ENCODE measurements at regions not wholly inside any gene's neighbourhood (a gene's known extent, or its start where the extent isn't known, plus 50 kb on each side); places are given as distances from the start of the nearest gene placed in this dataset.

DNA sequence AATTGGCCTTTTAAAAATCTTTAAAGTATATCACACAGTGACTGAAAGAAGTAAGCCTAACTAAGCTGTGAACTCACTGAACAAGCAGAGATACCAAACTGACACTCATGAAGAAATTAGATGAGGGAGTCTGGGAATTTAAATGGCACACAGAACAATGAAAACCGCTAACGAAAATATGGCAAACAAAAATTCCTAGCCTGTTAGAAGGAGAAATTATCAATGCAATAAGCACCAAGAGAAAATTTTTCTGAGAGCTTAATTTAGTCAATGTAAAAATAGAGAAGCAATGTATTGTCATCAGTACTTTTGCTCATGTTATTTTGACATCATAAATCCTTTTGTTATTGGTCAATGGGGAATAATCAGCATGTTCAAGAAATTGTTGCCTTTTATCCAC, 291.1 kb upstream of the PDZRN3 start:
- no peak for DNase-seq (ENCODE audit: low read depth, low spot score)
- H3K79me2 ChIP-seq (ENCODE audit: control insufficient read depth, insufficient read depth, low read length): no peaks in the 10 kb centered on the region
- H4K20me1 ChIP-seq (ENCODE audit: control insufficient read depth, insufficient read depth): no peaks in the 10 kb centered on the region
- no peak overlapping the region for H3K27ac ChIP-seq (ENCODE audit: control insufficient read depth, insufficient read depth)
- intact Hi-C loops (cut with micrococcal nuclease; ENCODE audit: unreplicated experiment) (no loop called here), in situ Hi-C loops (cut with MboI) (no loop called here)
- no peak for FAIRE-seq
- no peak for ATAC-seq
- H3K4me2 ChIP-seq (ENCODE audit: control insufficient read depth, insufficient read depth): no peak overlapping the region
- H3K4me1 ChIP-seq (ENCODE audit: control insufficient read depth, insufficient read depth, low read length): no peaks in the 10 kb centered on the region
- no peak overlapping the region for H3K4me3 ChIP-seq
- SMC1A ChIA-PET (ENCODE audit: uncharacterized antibody, unreplicated experiment): no interaction called here
- POLR2A ChIA-PET: no interaction called here
- CTCF ChIA-PET: no interaction called here
- H3K36me3 ChIP-seq (ENCODE audit: control insufficient read depth in 2 of 2, insufficient read depth in 2 of 2, low read length in 1 of 2): no peaks in the 10 kb centered on the region
- TF ChIP-seq CREB1 (IDR thresholded peaks at IDR 0.05; ENCODE audit: low read depth) (no peak), FOXK2 (IDR thresholded peaks at IDR 0.05) (no peak), CBX3 (IDR thresholded peaks at IDR 0.05; ENCODE audit: borderline replicate concordance, low read depth) (no peak)
- TF ChIP-seq, protein P1, sequence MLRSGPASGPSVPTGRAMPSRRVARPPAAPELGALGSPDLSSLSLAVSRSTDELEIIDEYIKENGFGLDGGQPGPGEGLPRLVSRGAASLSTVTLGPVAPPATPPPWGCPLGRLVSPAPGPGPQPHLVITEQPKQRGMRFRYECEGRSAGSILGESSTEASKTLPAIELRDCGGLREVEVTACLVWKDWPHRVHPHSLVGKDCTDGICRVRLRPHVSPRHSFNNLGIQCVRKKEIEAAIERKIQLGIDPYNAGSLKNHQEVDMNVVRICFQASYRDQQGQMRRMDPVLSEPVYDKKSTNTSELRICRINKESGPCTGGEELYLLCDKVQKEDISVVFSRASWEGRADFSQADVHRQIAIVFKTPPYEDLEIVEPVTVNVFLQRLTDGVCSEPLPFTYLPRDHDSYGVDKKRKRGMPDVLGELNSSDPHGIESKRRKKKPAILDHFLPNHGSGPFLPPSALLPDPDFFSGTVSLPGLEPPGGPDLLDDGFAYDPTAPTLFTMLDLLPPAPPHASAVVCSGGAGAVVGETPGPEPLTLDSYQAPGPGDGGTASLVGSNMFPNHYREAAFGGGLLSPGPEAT (IDR thresholded peaks at IDR 0.05; ENCODE audit: low read depth): no peak
- H2AFZ ChIP-seq (ENCODE audit: control insufficient read depth, low read depth, low read length): no peak overlapping the region
- RAD21 ChIA-PET (ENCODE audit: unreplicated experiment): no interaction called here
- no peak overlapping the region for H3K9ac ChIP-seq (ENCODE audit: control insufficient read depth, insufficient read depth, low read length)
- 0% methylated on average over 2 of the region's 2 CpGs for WGBS (ENCODE audit: insufficient coverage, insufficient replicate concordance, low lambda C conversion rate, missing lambda C conversion rate)
- no peaks in the 10 kb centered on the region for H3K9me3 ChIP-seq (replicated peaks; ENCODE audit: control insufficient read depth, insufficient read depth, low read length)
- H3K27me3 ChIP-seq (replicated peaks in 1 of 2; ENCODE audit: control insufficient read depth in 2 of 2, insufficient read depth in 2 of 2, low read length in 1 of 2): no peaks in the 10 kb centered on the region
- no TSS peak for BruUV-seq (replicated peaks)

DNA sequence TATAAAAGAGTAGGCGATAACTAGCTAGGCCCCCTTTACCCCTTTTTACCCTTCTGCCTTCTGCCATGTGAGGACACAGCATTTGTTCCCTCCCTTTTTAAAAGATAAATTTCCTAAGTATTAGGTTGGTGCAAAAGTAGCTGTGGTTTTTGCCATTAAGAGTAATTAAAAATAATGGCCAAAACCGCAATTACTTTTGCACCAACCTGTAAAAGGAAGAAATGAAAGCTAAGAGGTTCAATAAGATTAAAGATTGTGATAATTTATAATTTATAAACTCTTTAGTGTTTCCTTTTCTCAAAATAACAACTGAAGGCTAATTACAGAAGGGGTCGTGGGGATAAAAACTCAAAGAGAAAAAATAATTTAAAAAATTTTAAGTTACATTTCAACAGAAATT, 283.5 kb upstream of the PDZRN3 start:
- intact Hi-C loops (cut with micrococcal nuclease; ENCODE audit: unreplicated experiment) (no loop called here), in situ Hi-C loops (cut with MboI) (no loop called here)
- Histone ChIP-seq H3K9ac (ENCODE audit: control insufficient read depth, insufficient read depth, low read length) (no peak overlapping the region), H3K27ac (ENCODE audit: control insufficient read depth, insufficient read depth) (no peak overlapping the region), H3K9me3 (replicated peaks; ENCODE audit: control insufficient read depth, insufficient read depth, low read length) (no peaks in the 10 kb centered on the region), H3K4me2 (ENCODE audit: control insufficient read depth, insufficient read depth) (no peak overlapping the region), H3K36me3 (ENCODE audit: control insufficient read depth in 2 of 2, insufficient read depth in 2 of 2, low read length in 1 of 2) (no peaks in the 10 kb centered on the region), H3K79me2 (ENCODE audit: control insufficient read depth, insufficient read depth, low read length) (no peaks in the 10 kb centered on the region), H3K4me1 (ENCODE audit: control insufficient read depth, insufficient read depth, low read length) (no peaks in the 10 kb centered on the region), H3K4me3 (no peak overlapping the region), H4K20me1 (ENCODE audit: control insufficient read depth, insufficient read depth) (no peaks in the 10 kb centered on the region), H3K27me3 (replicated peaks in 1 of 2; ENCODE audit: control insufficient read depth in 2 of 2, insufficient read depth in 2 of 2, low read length in 1 of 2) (no peaks in the 10 kb centered on the region), H2AFZ (ENCODE audit: control insufficient read depth, low read depth, low read length) (no peak overlapping the region)
- no peak for TF ChIP-seq RCOR1 (conservative IDR thresholded peaks at IDR 0.05; ENCODE audit: low read depth, low read length)
- TF ChIP-seq RBBP5 (conservative IDR thresholded peaks at IDR 0.05): no peak
- no peak for TF ChIP-seq CBFB (IDR thresholded peaks at IDR 0.05; ENCODE audit: low read depth)
- no peak for TF ChIP-seq TCF7 (IDR thresholded peaks at IDR 0.05; ENCODE audit: borderline replicate concordance)
- TF ChIP-seq TAF1 (IDR thresholded peaks at IDR 0.05; ENCODE audit: borderline replicate concordance, low read depth, low read length): no peak
- TF ChIP-seq RFX5 (IDR thresholded peaks at IDR 0.05; ENCODE audit: low read depth, low read length): no peak
- no peak for TF ChIP-seq TBL1XR1 (IDR thresholded peaks at IDR 0.05; ENCODE audit: low read depth, low read length)
- TF ChIP-seq NBN (IDR thresholded peaks at IDR 0.05): no peak
- no peak for TF ChIP-seq WRNIP1 (IDR thresholded peaks at IDR 0.05; ENCODE audit: borderline replicate concordance, low read depth, low read length)
- FAIRE-seq (no peak), DNase-seq (ENCODE audit: low read depth, low spot score) (no peak), ATAC-seq (no peak)
- RAD21 ChIA-PET (ENCODE audit: unreplicated experiment): no interaction called here
- POLR2A ChIA-PET: no interaction called here
- SMC1A ChIA-PET (ENCODE audit: uncharacterized antibody, unreplicated experiment): no interaction called here
- WGBS (ENCODE audit: insufficient coverage, insufficient replicate concordance, low lambda C conversion rate, missing lambda C conversion rate): 17% methylated on average over 3 of the region's 3 CpGs
- CTCF ChIA-PET: interaction anchor here (0.8 kb wide), 1 partner anchor 12 kb away, joined by 3 read pairs; no protein-coding TSS in a partner anchor
- BruUV-seq (replicated peaks): no TSS peak

Measured in GM12878 (cell line).